Right lobe of liver (tissue), 4 donors: ENCODE measurements at regions not wholly inside any gene's neighbourhood (a gene's known extent, or its start where the extent isn't known, plus 50 kb on each side); places are given as distances from the start of the nearest gene placed in this dataset.

Experiments used
- CTCF ChIP-seq, 4 donors: fragments of 200-600 bp in 3 of 4; fragments of 450-650 bp in 1 of 4; IDR thresholded peaks; one replicate each; pipeline versions ENCODE4 v1.5.1 to v1.8.0; 2016 to 2022; ENCODE audit warnings: antibody characterized with exemption in 4 of 4, mild to moderate bottlenecking in 2 of 4
- POLR2A ChIP-seq: fragments of 450-650 bp; IDR thresholded peaks from one replicate; pipeline ENCODE4 v1.6.1; 2017; ENCODE audit warnings: antibody characterized with exemption, mild to moderate bottlenecking
- donor health status: DM: no; HTN: no; CAD: no.
- donor health status: DM: no; HTN: no; CAD: no.
- donor health status: DM: no; HTN: yes; CAD: no.

DNA sequence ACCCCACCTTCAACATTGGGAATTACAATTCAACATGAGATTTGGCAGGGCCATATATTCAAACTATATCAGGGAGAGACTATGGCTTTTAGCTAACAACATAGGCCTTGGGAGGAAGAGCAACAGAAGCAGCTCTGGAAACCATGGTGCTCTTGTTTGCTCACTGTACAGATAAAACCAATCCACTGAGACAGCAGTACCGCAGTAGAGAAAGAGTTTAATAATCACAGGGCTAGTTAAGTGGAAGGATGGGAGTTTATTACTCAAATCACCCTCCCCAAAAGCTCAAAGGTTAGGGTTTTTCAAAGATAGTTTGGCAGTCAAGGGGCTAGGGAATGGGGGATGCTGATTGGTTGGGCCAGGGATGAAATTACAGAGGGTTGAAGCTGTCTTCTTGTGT, 52.7 kb upstream of the CRHR1 start:
- TF ChIP-seq CTCF (IDR thresholded peaks at IDR 0.05) = no peak
- TF ChIP-seq POLR2A = no peak
